HEK293 (cell line): ENCODE measurements at regions not wholly inside any gene's neighbourhood (a gene's known extent, or its start where the extent isn't known, plus 50 kb on each side); places are given as distances from the start of the nearest gene placed in this dataset.

ENCODE experiments used
- CTCF ChIA-PET: fragments of 350-600 bp; formaldehyde crosslinking; extraction: SDS; loops from one replicate; lab custom pipeline; 2021; ENCODE audit warnings: antibody characterized with exemption; lab: Yijun Ruan, JAX
- POLR2A ChIA-PET: fragments of 300-600 bp; formaldehyde crosslinking; extraction: SDS; loops from one replicate; lab custom pipeline; 2020; ENCODE audit warnings: antibody characterized with exemption, inconsistent platforms; lab: Yijun Ruan, JAX
- H3K27ac ChIP-seq: fragments of 200-500 bp; sonication (Bioruptor generic); 2 replicates; pipeline ENCODE4 v1.5.1; 2014; ENCODE audit warnings: low read depth, low read length, control low read depth, inconsistent platforms; ENCODE audit errors: extremely low read depth
- H3K36me3 ChIP-seq, 2 experiments: fragments of 200-500 bp in 1 of 2; sonication (Bioruptor generic) in 1 of 2; 1 replicate in 1 of 2; 2 replicates in 1 of 2; pipeline ENCODE4 v1.5.1; 2014 to 2017; ENCODE audit warnings: inconsistent platforms in 2 of 2, low read length in 2 of 2; ENCODE audit not compliant: control insufficient read depth in 2 of 2, insufficient read depth in 1 of 2
- H3K4me1 ChIP-seq: fragments of 200-500 bp; sonication (Bioruptor generic); 2 replicates; pipeline ENCODE4 v1.5.1; 2014; ENCODE audit warnings: mild to moderate bottlenecking, low read length, inconsistent platforms; ENCODE audit not compliant: control insufficient read depth, insufficient read depth
- H3K4me3 ChIP-seq: 2 replicates; pipeline ENCODE4 v1.5.1; 2011; ENCODE audit warnings: low read depth, mild to moderate bottlenecking, control low read depth, low read length, moderate library complexity
- H3K9me3 ChIP-seq: fragments of 200-500 bp; sonication (Bioruptor generic); 2 replicates; pipeline ENCODE4 v1.5.1; 2014; ENCODE audit warnings: low read depth, low read length, inconsistent platforms; ENCODE audit not compliant: control insufficient read depth, insufficient read depth
- BCL6B ChIP-seq: fragments of 450-650 bp; formaldehyde crosslinking; IDR thresholded peaks from 2 replicates; pipeline ENCODE4 v1.5.1; 2017; ENCODE audit warnings: missing biosample characterization, missing genetic modification characterization
- GLIS1 ChIP-seq: fragments of 450-650 bp; formaldehyde crosslinking; IDR thresholded peaks from 2 replicates; pipeline ENCODE4 v1.5.1; 2016; ENCODE audit warnings: missing biosample characterization, missing genetic modification characterization
- HOXC10 ChIP-seq: sonication (generic); formaldehyde crosslinking; IDR thresholded peaks from 2 replicates; pipeline ENCODE4 v1.8.1; 2023; ENCODE audit warnings: mild to moderate bottlenecking, missing genetic modification reagents
- KLF1 ChIP-seq: fragments of 450-650 bp; formaldehyde crosslinking; IDR thresholded peaks from 2 replicates; pipeline ENCODE4 v1.5.1; 2016; ENCODE audit warnings: missing biosample characterization, missing genetic modification characterization
- KLF17 ChIP-seq: fragments of 450-650 bp; formaldehyde crosslinking; IDR thresholded peaks from 2 replicates; pipeline ENCODE4 v1.5.1; 2016; ENCODE audit warnings: missing biosample characterization, missing genetic modification characterization
- TCF7L2 ChIP-seq: IDR thresholded peaks from 2 replicates; pipeline ENCODE4 v1.6.1; 2011; ENCODE audit warnings: low read depth, mild to moderate bottlenecking, inconsistent platforms, low read length, moderate library complexity, borderline replicate concordance
- YY2 ChIP-seq: fragments of 450-650 bp; formaldehyde crosslinking; IDR thresholded peaks from 2 replicates; pipeline ENCODE4 v1.5.1; 2016; ENCODE audit warnings: missing biosample characterization, missing genetic modification characterization
- ZBTB48 ChIP-seq: fragments of 450-650 bp; formaldehyde crosslinking; IDR thresholded peaks from 2 replicates; pipeline ENCODE4 v1.5.1; 2016; ENCODE audit warnings: missing biosample characterization, missing genetic modification characterization
- ZBTB7A ChIP-seq: fragments of 450-650 bp; formaldehyde crosslinking; IDR thresholded peaks from 2 replicates; pipeline ENCODE4 v1.5.1; 2016; ENCODE audit warnings: low read depth, missing biosample characterization, missing genetic modification characterization
- ZFP41 ChIP-seq: fragments of 450-650 bp; formaldehyde crosslinking; IDR thresholded peaks from 2 replicates; pipeline ENCODE4 v1.5.1; 2016; ENCODE audit warnings: missing biosample characterization, missing genetic modification characterization, borderline replicate concordance
- ZNF133 ChIP-seq: fragments of 450-650 bp; formaldehyde crosslinking; IDR thresholded peaks from 2 replicates; pipeline ENCODE4 v1.5.1; 2016; ENCODE audit warnings: missing biosample characterization, missing genetic modification characterization
- ZNF19 ChIP-seq: fragments of 450-650 bp; formaldehyde crosslinking; IDR thresholded peaks from 2 replicates; pipeline ENCODE4; 2016; ENCODE audit warnings: missing biosample characterization, missing genetic modification characterization, low read depth
- ZNF221 ChIP-seq: fragments of 450-650 bp; formaldehyde crosslinking; IDR thresholded peaks from 2 replicates; pipeline ENCODE4 v1.5.1; 2017; ENCODE audit warnings: missing biosample characterization, missing genetic modification characterization, borderline replicate concordance
- ZNF302 ChIP-seq: fragments of 450-650 bp; formaldehyde crosslinking; IDR thresholded peaks from 2 replicates; pipeline ENCODE4 v1.5.1; 2016; ENCODE audit warnings: missing biosample characterization, missing genetic modification characterization, low read depth
- ZNF350 ChIP-seq: fragments of 450-650 bp; formaldehyde crosslinking; IDR thresholded peaks from 2 replicates; pipeline ENCODE4 v1.5.0; 2017; ENCODE audit warnings: missing biosample characterization, mild to moderate bottlenecking, missing genetic modification characterization
- ZNF513 ChIP-seq: fragments of 450-650 bp; IDR thresholded peaks from 2 replicates; pipeline ENCODE4 v1.5.1; 2018; ENCODE audit warnings: missing biosample characterization, missing genetic modification characterization
- ZNF521 ChIP-seq: fragments of 450-650 bp; formaldehyde crosslinking; IDR thresholded peaks from 2 replicates; pipeline ENCODE4 v1.5.1; 2017; ENCODE audit warnings: missing biosample characterization, mild to moderate bottlenecking, missing genetic modification characterization
- ZNF580 ChIP-seq: fragments of 450-650 bp; formaldehyde crosslinking; IDR thresholded peaks from 2 replicates; pipeline ENCODE4 v1.5.1; 2016; ENCODE audit warnings: missing biosample characterization, missing genetic modification characterization
- ZNF600 ChIP-seq: fragments of 450-650 bp; formaldehyde crosslinking; IDR thresholded peaks from 2 replicates; pipeline ENCODE4 v1.5.1; 2016; ENCODE audit warnings: missing biosample characterization, missing genetic modification characterization
- ZNF791 ChIP-seq: fragments of 450-650 bp; formaldehyde crosslinking; IDR thresholded peaks from 2 replicates; pipeline ENCODE4 v1.5.1; 2016; ENCODE audit warnings: missing biosample characterization, missing genetic modification characterization
- ZSCAN16 ChIP-seq: fragments of 450-650 bp; formaldehyde crosslinking; IDR thresholded peaks from 2 replicates; pipeline ENCODE4 v1.5.1; 2016; ENCODE audit warnings: missing biosample characterization, missing genetic modification characterization
- ZSCAN23 ChIP-seq: fragments of 450-650 bp; formaldehyde crosslinking; IDR thresholded peaks from 2 replicates; pipeline ENCODE4 v1.5.1; 2016; ENCODE audit warnings: missing biosample characterization, missing genetic modification characterization
- ZSCAN5A ChIP-seq: fragments of 450-650 bp; formaldehyde crosslinking; IDR thresholded peaks from 2 replicates; pipeline ENCODE4 v1.5.1; 2016; ENCODE audit warnings: missing biosample characterization, missing genetic modification characterization
- ZXDB ChIP-seq: fragments of 450-650 bp; formaldehyde crosslinking; IDR thresholded peaks from 2 replicates; pipeline ENCODE4 v1.5.1; 2016; ENCODE audit warnings: missing biosample characterization, missing genetic modification characterization

- TF ChIP-seq ZNF513 (no peak), ZNF133 (no peak), ZFP41 (tag by site-specific recombination) (no peak), ZBTB48 (tag by site-specific recombination) (no peak), ZNF302 (tag by site-specific recombination) (no peak), YY2 (tag by site-specific recombination) (no peak), ZNF350 (tag by site-specific recombination) (no peak), BCL6B (tag by site-specific recombination) (no peak), HOXC10 (CRISPR knock-in tag) (no peak)
Observed at GRCh38 chr2:59307196-59307595, 1066.1 kb upstream of the FANCL start (continued).

- Histone ChIP-seq H3K36me3 (no peaks in the 10 kb centered on the region), H3K4me3 (no peak overlapping the region), H3K9me3 (no peaks in the 10 kb centered on the region), H3K27ac (no peak overlapping the region), H3K4me1 (no peaks in the 10 kb centered on the region)
- ChIA-PET CTCF (interaction anchor here (2.5 kb wide), 1 partner anchor 12 kb away, joined by 15 read pairs; no protein-coding TSS in a partner anchor), POLR2A (no interaction called here)
- TF ChIP-seq ZSCAN23 (tag by site-specific recombination) = no peak
- no peak for TF ChIP-seq ZSCAN5A (tag by site-specific recombination)
- no peak for TF ChIP-seq ZNF580
- no peak for TF ChIP-seq ZNF791 (tag by site-specific recombination)
Observed at GRCh38 chr2:59303272-59303671, 1062.1 kb upstream of the FANCL start.

- ChIA-PET CTCF (interaction anchor here (1.4 to 2.5 kb wide), 3 partner anchors 12 to 282 kb away, joined by 4 to 15 read pairs (median 8); no protein-coding TSS in a partner anchor), POLR2A (no interaction called here)
- Histone ChIP-seq H3K4me1 (no peaks in the 10 kb centered on the region), H3K4me3 (no peak overlapping the region), H3K27ac (no peak overlapping the region), H3K9me3 (no peaks in the 10 kb centered on the region), H3K36me3 (no peaks in the 10 kb centered on the region)
- TF ChIP-seq GLIS1 (tag by site-specific recombination) (no peak), ZXDB (tag by site-specific recombination) (no peak), ZNF521 (tag by site-specific recombination) (no peak), ZSCAN16 (tag by site-specific recombination) (no peak), ZNF19 (tag by site-specific recombination) (no peak), ZNF350 (tag by site-specific recombination) (no peak), ZNF221 (tag by site-specific recombination) (no peak), ZNF600 (no peak), TCF7L2 (no peak), ZBTB7A (tag by site-specific recombination) (no peak), KLF1 (tag by site-specific recombination) (no peak), KLF17 (tag by site-specific recombination) (no peak)
Observed at GRCh38 chr2:59302683-59303082, 1061.6 kb upstream of the FANCL start.
